ENCODE measurements at regions not wholly inside any gene's neighbourhood (a gene's known extent, or its start where the extent isn't known, plus 50 kb on each side); places are given as distances from the start of the nearest gene placed in this dataset.

- TF ChIP-seq, protein P1, sequence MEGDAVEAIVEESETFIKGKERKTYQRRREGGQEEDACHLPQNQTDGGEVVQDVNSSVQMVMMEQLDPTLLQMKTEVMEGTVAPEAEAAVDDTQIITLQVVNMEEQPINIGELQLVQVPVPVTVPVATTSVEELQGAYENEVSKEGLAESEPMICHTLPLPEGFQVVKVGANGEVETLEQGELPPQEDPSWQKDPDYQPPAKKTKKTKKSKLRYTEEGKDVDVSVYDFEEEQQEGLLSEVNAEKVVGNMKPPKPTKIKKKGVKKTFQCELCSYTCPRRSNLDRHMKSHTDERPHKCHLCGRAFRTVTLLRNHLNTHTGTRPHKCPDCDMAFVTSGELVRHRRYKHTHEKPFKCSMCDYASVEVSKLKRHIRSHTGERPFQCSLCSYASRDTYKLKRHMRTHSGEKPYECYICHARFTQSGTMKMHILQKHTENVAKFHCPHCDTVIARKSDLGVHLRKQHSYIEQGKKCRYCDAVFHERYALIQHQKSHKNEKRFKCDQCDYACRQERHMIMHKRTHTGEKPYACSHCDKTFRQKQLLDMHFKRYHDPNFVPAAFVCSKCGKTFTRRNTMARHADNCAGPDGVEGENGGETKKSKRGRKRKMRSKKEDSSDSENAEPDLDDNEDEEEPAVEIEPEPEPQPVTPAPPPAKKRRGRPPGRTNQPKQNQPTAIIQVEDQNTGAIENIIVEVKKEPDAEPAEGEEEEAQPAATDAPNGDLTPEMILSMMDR (IDR thresholded peaks at IDR 0.05; ENCODE audit: control extremely low read depth in 1 of 3, insufficient read depth in 1 of 3, low read depth in 1 of 3, low read length in 3 of 3): no peak
- no peak for TF ChIP-seq BCL11A (IDR thresholded peaks at IDR 0.05; ENCODE audit: low read depth in 2 of 2, low read length in 2 of 2)
- no peak for TF ChIP-seq KDM1A (IDR thresholded peaks at IDR 0.05; ENCODE audit: borderline replicate concordance, low read length)
- TF ChIP-seq TCF12 (IDR thresholded peaks at IDR 0.05; ENCODE audit: low read depth, low read length): no peak
- H3K4me1 ChIP-seq (replicated peaks in 1 of 4; ENCODE audit: control insufficient read depth in 3 of 4, insufficient read depth in 4 of 4, low read length in 3 of 4): no peaks in the 10 kb centered on the region
- H2BK120ac ChIP-seq (replicated peaks; ENCODE audit: low read depth, low read length): no peak overlapping the region
- ChIA-PET POLR2A (ENCODE audit: partially characterized antibody) (no interaction called here), CTCF (ENCODE audit: partially characterized antibody) (interaction anchor here (1.1 kb wide), 1 partner anchor 19 kb away, joined by 3 read pairs; no protein-coding TSS in a partner anchor)
- no peak overlapping the region for H2BK15ac ChIP-seq (ENCODE audit: low read length)
- H3K4ac ChIP-seq (replicated peaks; ENCODE audit: insufficient read length, low read depth, low read length): no peak overlapping the region
- DNase-seq (ENCODE audit: low read depth in 1 of 2, low spot score in 2 of 2): no peak
- H3K79me1 ChIP-seq (ENCODE audit: low read depth, low read length): no peaks in the 10 kb centered on the region
- H2AFZ ChIP-seq (ENCODE audit: low read length): no peak overlapping the region
- no peak overlapping the region for H3K56ac ChIP-seq (replicated peaks; ENCODE audit: insufficient read length, low read depth, low read length)
- H4K91ac ChIP-seq (replicated peaks; ENCODE audit: insufficient read length, low read length): no peak overlapping the region
- H3K9me3 ChIP-seq (ENCODE audit: insufficient read depth in 2 of 2, low read depth in 1 of 2, low read length in 1 of 2): no peaks in the 10 kb centered on the region
- peaks cover 0 to 2% of the 10 kb centered on the region in 2 experiments for H4K20me1 ChIP-seq (replicated peaks in 1 of 2; ENCODE audit: control insufficient read depth in 1 of 2, insufficient read depth in 2 of 2, low read length in 2 of 2)
- no peak overlapping the region for H2BK12ac ChIP-seq (ENCODE audit: low read depth, low read length)
- no peak overlapping the region for H4K5ac ChIP-seq (ENCODE audit: insufficient read length, low read depth, low read length)
- H3K79me2 ChIP-seq (ENCODE audit: control insufficient read depth in 1 of 2, insufficient read depth in 2 of 2, low read length in 2 of 2): no peaks in the 10 kb centered on the region
- H3K36me3 ChIP-seq (ENCODE audit: control insufficient read depth in 2 of 4, insufficient read depth in 4 of 4, low read length in 3 of 4): no peaks in the 10 kb centered on the region
- no peak overlapping the region for H2BK20ac ChIP-seq (ENCODE audit: low read length)
- no peaks in the 10 kb centered on the region for H3K23me2 ChIP-seq (ENCODE audit: low read depth, low read length)
- H3K27me3 ChIP-seq (replicated peaks in 1 of 4; ENCODE audit: control insufficient read depth in 3 of 4, extremely low read depth in 1 of 4, insufficient read depth in 3 of 4, low read length in 3 of 4): no peaks in the 10 kb centered on the region
- H4K8ac ChIP-seq (ENCODE audit: extremely low read depth, insufficient read depth, low read length): no peak overlapping the region
- FAIRE-seq: no peak
- H3K14ac ChIP-seq (ENCODE audit: insufficient read length): no peak overlapping the region
- H3K4me3 ChIP-seq (ENCODE audit: extremely low read depth in 1 of 4, insufficient read depth in 2 of 4, low read depth in 3 of 4, low read length in 4 of 4): no peak overlapping the region
- no peak overlapping the region for H3K4me2 ChIP-seq (ENCODE audit: insufficient read depth in 1 of 2, low read depth in 2 of 2, low read length in 2 of 2)
- H3K23ac ChIP-seq (ENCODE audit: insufficient read length): no peak overlapping the region
- H2AK5ac ChIP-seq (ENCODE audit: low read depth, low read length): no peak overlapping the region
- H2BK5ac ChIP-seq (ENCODE audit: low read depth, low read length): no peak overlapping the region
- 94% methylated on average over 16 of the region's 16 CpGs; no CpG with 5 or more reads in 1 of the 2 experiments for WGBS, 2 experiments (ENCODE audit: extremely low coverage in 1 of 2, insufficient coverage in 1 of 2, insufficient read length in 1 of 2, insufficient replicate concordance in 2 of 2, low coverage in 1 of 2, low lambda C conversion rate in 2 of 2, missing lambda C conversion rate in 1 of 2)
- no peak overlapping the region for H3K18ac ChIP-seq (ENCODE audit: extremely low read depth, low read length)
- no peak overlapping the region for H3K27ac ChIP-seq (ENCODE audit: low read depth, low read length)
- no peak overlapping the region for H3K9ac ChIP-seq (replicated peaks in 1 of 4; ENCODE audit: extremely low read depth in 1 of 4, low read depth in 3 of 4, low read length in 3 of 4)
These were observed 153.5 kb upstream of the ALKAL2 start for GRCh38 chr2:441258-442022.
